HepG2 (cell line): ENCODE measurements at regions not wholly inside any gene's neighbourhood (a gene's known extent, or its start where the extent isn't known, plus 50 kb on each side); places are given as distances from the start of the nearest gene placed in this dataset.

ENCODE experiments used
- ATAD3A ChIP-seq: sonication (generic); formaldehyde crosslinking; IDR thresholded peaks from 2 replicates; pipeline ENCODE4 v1.4.0; 2020; ENCODE audit warnings: missing genetic modification reagents
- ISL2 ChIP-seq: sonication (generic); formaldehyde crosslinking; IDR thresholded peaks from 2 replicates; pipeline ENCODE4 v1.5.0; 2020; ENCODE audit warnings: missing genetic modification reagents
- NPAS2 ChIP-seq: sonication (generic); formaldehyde crosslinking; IDR thresholded peaks from 2 replicates; pipeline ENCODE4 v1.8.0; 2022; ENCODE audit warnings: mild to moderate bottlenecking, missing genetic modification reagents, borderline replicate concordance
- NR1H2 ChIP-seq: sonication (generic); formaldehyde crosslinking; IDR thresholded peaks from 2 replicates; pipeline ENCODE4 v1.8.1; 2022; ENCODE audit warnings: low read depth, missing genetic modification reagents, borderline replicate concordance
- SOX5 ChIP-seq: IDR thresholded peaks from 2 replicates; pipeline ENCODE4 v1.6.1; 2016; ENCODE audit warnings: borderline replicate concordance
- TF ChIP-seq, protein P1 (sequence below): fragments of 450-650 bp; IDR thresholded peaks from 2 replicates; pipeline ENCODE4 v1.6.1; 2017; ENCODE audit warnings: mild to moderate bottlenecking
- TF ChIP-seq, protein P2 (sequence below): sonication (generic); formaldehyde crosslinking; IDR thresholded peaks from 2 replicates; pipeline ENCODE4 v1.8.1; 2023; ENCODE audit warnings: missing genetic modification reagents, inconsistent platforms, borderline replicate concordance
- TF ChIP-seq, protein P3 (sequence below): sonication (generic); formaldehyde crosslinking; IDR thresholded peaks from 2 replicates; pipeline ENCODE4 v1.9.0; 2022; ENCODE audit warnings: missing genetic modification reagents, mild to moderate bottlenecking, borderline replicate concordance

- TF ChIP-seq, protein P1, sequence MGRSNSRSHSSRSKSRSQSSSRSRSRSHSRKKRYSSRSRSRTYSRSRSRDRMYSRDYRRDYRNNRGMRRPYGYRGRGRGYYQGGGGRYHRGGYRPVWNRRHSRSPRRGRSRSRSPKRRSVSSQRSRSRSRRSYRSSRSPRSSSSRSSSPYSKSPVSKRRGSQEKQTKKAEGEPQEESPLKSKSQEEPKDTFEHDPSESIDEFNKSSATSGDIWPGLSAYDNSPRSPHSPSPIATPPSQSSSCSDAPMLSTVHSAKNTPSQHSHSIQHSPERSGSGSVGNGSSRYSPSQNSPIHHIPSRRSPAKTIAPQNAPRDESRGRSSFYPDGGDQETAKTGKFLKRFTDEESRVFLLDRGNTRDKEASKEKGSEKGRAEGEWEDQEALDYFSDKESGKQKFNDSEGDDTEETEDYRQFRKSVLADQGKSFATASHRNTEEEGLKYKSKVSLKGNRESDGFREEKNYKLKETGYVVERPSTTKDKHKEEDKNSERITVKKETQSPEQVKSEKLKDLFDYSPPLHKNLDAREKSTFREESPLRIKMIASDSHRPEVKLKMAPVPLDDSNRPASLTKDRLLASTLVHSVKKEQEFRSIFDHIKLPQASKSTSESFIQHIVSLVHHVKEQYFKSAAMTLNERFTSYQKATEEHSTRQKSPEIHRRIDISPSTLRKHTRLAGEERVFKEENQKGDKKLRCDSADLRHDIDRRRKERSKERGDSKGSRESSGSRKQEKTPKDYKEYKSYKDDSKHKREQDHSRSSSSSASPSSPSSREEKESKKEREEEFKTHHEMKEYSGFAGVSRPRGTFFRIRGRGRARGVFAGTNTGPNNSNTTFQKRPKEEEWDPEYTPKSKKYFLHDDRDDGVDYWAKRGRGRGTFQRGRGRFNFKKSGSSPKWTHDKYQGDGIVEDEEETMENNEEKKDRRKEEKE = no peak
- TF ChIP-seq NR1H2 (CRISPR knock-in tag) (no peak), ISL2 (CRISPR knock-in tag) (no peak), ATAD3A (CRISPR knock-in tag) (no peak), SOX5 (CRISPR knock-in tag) (no peak), NPAS2 (CRISPR knock-in tag) (no peak)
- TF ChIP-seq, protein P2, sequence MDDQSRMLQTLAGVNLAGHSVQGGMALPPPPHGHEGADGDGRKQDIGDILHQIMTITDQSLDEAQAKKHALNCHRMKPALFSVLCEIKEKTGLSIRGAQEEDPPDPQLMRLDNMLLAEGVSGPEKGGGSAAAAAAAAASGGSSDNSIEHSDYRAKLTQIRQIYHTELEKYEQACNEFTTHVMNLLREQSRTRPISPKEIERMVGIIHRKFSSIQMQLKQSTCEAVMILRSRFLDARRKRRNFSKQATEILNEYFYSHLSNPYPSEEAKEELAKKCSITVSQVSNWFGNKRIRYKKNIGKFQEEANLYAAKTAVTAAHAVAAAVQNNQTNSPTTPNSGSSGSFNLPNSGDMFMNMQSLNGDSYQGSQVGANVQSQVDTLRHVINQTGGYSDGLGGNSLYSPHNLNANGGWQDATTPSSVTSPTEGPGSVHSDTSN (CRISPR knock-in tag) = no peak
- TF ChIP-seq, protein P3, sequence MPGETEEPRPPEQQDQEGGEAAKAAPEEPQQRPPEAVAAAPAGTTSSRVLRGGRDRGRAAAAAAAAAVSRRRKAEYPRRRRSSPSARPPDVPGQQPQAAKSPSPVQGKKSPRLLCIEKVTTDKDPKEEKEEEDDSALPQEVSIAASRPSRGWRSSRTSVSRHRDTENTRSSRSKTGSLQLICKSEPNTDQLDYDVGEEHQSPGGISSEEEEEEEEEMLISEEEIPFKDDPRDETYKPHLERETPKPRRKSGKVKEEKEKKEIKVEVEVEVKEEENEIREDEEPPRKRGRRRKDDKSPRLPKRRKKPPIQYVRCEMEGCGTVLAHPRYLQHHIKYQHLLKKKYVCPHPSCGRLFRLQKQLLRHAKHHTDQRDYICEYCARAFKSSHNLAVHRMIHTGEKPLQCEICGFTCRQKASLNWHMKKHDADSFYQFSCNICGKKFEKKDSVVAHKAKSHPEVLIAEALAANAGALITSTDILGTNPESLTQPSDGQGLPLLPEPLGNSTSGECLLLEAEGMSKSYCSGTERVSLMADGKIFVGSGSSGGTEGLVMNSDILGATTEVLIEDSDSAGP = no peak
Observed at GRCh38 chr22:44595841-44596341, 97.9 kb upstream of the RTL6 start (continued).
